ENCODE measurements at regions not wholly inside any gene's neighbourhood (a gene's known extent, or its start where the extent isn't known, plus 50 kb on each side); places are given as distances from the start of the nearest gene placed in this dataset.

- TF ChIP-seq ZBTB33 (IDR thresholded peaks at IDR 0.05) (no peak), CTCF (IDR thresholded peaks at IDR 0.05; ENCODE audit: low read depth, low read length, missing input control) (no peak), TAF1 (conservative IDR thresholded peaks at IDR 0.05) (no peak), SP1 (IDR thresholded peaks at IDR 0.05) (no peak), YY1 (IDR thresholded peaks at IDR 0.05) (no peak), GABPA (IDR thresholded peaks at IDR 0.05 in 1 of 2, conservative IDR thresholded peaks at IDR 0.05 in 1 of 2) (no peak), MAX (IDR thresholded peaks at IDR 0.05) (no peak), RAD21 (IDR thresholded peaks at IDR 0.05) (no peak)
- TF ChIP-seq, protein P1, sequence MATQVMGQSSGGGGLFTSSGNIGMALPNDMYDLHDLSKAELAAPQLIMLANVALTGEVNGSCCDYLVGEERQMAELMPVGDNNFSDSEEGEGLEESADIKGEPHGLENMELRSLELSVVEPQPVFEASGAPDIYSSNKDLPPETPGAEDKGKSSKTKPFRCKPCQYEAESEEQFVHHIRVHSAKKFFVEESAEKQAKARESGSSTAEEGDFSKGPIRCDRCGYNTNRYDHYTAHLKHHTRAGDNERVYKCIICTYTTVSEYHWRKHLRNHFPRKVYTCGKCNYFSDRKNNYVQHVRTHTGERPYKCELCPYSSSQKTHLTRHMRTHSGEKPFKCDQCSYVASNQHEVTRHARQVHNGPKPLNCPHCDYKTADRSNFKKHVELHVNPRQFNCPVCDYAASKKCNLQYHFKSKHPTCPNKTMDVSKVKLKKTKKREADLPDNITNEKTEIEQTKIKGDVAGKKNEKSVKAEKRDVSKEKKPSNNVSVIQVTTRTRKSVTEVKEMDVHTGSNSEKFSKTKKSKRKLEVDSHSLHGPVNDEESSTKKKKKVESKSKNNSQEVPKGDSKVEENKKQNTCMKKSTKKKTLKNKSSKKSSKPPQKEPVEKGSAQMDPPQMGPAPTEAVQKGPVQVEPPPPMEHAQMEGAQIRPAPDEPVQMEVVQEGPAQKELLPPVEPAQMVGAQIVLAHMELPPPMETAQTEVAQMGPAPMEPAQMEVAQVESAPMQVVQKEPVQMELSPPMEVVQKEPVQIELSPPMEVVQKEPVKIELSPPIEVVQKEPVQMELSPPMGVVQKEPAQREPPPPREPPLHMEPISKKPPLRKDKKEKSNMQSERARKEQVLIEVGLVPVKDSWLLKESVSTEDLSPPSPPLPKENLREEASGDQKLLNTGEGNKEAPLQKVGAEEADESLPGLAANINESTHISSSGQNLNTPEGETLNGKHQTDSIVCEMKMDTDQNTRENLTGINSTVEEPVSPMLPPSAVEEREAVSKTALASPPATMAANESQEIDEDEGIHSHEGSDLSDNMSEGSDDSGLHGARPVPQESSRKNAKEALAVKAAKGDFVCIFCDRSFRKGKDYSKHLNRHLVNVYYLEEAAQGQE (IDR thresholded peaks at IDR 0.05): no peak
- TF ChIP-seq, protein P2, sequence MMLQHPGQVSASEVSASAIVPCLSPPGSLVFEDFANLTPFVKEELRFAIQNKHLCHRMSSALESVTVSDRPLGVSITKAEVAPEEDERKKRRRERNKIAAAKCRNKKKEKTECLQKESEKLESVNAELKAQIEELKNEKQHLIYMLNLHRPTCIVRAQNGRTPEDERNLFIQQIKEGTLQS (IDR thresholded peaks at IDR 0.05): no peak
Measured at GRCh38 chr2:182652326-182652725, 63.7 kb upstream of the DNAJC10 start.
